A673 (cell line): ENCODE measurements at regions not wholly inside any gene's neighbourhood (a gene's known extent, or its start where the extent isn't known, plus 50 kb on each side); places are given as distances from the start of the nearest gene placed in this dataset.

Experiments
- BruUV-seq: library from RNA; stranded (reverse); fragments of 400-500 nt; replicated peaks from 2 replicates; lab custom pipeline; 2021; lab: Mats Ljungman, UMichigan
- CTCF ChIA-PET: fragments of 300-600 bp; sonication (Branson Sonifier 250); formaldehyde crosslinking; loops from one replicate; lab custom pipeline; 2022; ENCODE audit warnings: antibody characterized with exemption; lab: Charles Lee
- POLR2A ChIA-PET: fragments of 300-600 bp; sonication (Branson Sonifier 250); formaldehyde crosslinking; loops from one replicate; lab custom pipeline; 2022; ENCODE audit warnings: antibody characterized with exemption; ENCODE audit not compliant: low non-redundant PET; lab: Charles Lee
- DNase-seq: peaks from one replicate; pipeline ENCODE4 v3.0.0-alpha.2; 2015; ENCODE audit warnings: low spot score
- H3K27ac ChIP-seq: fragments of 200-600 bp; sonication (generic); 2 replicates; pipeline ENCODE4 v1.5.1; 2016; ENCODE audit warnings: mixed run types, low read depth, mild to moderate bottlenecking, mixed read lengths, antibody characterized with exemption, low read length; ENCODE audit not compliant: poor library complexity, severe bottlenecking
- H3K27me3 ChIP-seq: fragments of 200-600 bp; sonication (generic); replicated peaks from 2 replicates; pipeline ENCODE4 v1.6.1; 2017; ENCODE audit warnings: mixed run types, low read depth, mild to moderate bottlenecking, mixed read lengths, antibody characterized with exemption, low read length; ENCODE audit not compliant: insufficient read depth, poor library complexity
- H3K36me3 ChIP-seq: fragments of 200-600 bp; sonication (generic); 2 replicates; pipeline ENCODE4 v1.6.1; 2016; ENCODE audit warnings: mixed run types, mild to moderate bottlenecking, mixed read lengths, antibody characterized with exemption, low read length; ENCODE audit not compliant: insufficient read depth, poor library complexity, severe bottlenecking
- H3K4me1 ChIP-seq: fragments of 200-600 bp; sonication (generic); 2 replicates; pipeline ENCODE4 v1.6.1; 2017; ENCODE audit warnings: mixed run types, mild to moderate bottlenecking, mixed read lengths, antibody characterized with exemption, low read length; ENCODE audit not compliant: insufficient read depth, poor library complexity, severe bottlenecking
- H3K4me3 ChIP-seq: fragments of 200-600 bp; sonication (generic); 2 replicates; pipeline ENCODE4 v1.5.1; 2016; ENCODE audit warnings: low read depth, mixed run types, mild to moderate bottlenecking, mixed read lengths, low read length; ENCODE audit not compliant: poor library complexity, severe bottlenecking
- H3K9me3 ChIP-seq: fragments of 200-600 bp; sonication (generic); 2 replicates; pipeline ENCODE4 v1.6.1; 2016; ENCODE audit warnings: mixed run types, low read depth, mild to moderate bottlenecking, mixed read lengths, antibody characterized with exemption, low read length; ENCODE audit not compliant: poor library complexity, severe bottlenecking
- CTCF ChIP-seq: fragments of 300-800, 200-600 bp; sonication (generic); conservative IDR thresholded peaks from 2 replicates; pipeline ENCODE4 v1.5.1; 2017; ENCODE audit warnings: low read depth, mild to moderate bottlenecking, antibody characterized with exemption, low read length, moderate library complexity, mixed read lengths
- EZH2 ChIP-seq: fragments of 200-600 bp; sonication (generic); IDR thresholded peaks from 2 replicates; pipeline ENCODE4 v1.6.1; 2017; ENCODE audit warnings: borderline replicate concordance, low read depth, mild to moderate bottlenecking, mixed read lengths, antibody characterized with exemption, low read length; ENCODE audit not compliant: poor library complexity, severe bottlenecking
- intact Hi-C: fragments of 100-400 bp; cut with micrococcal nuclease; formaldehyde crosslinking; loops from one replicate; pipeline ENCODE4 v1.10.0; 2022; ENCODE audit not compliant: unreplicated experiment

- BruUV-seq = no TSS peak
- H3K36me3 ChIP-seq = no peaks in the 10 kb centered on the region
- no peak for DNase-seq
- TF ChIP-seq EZH2 = no peak
- TF ChIP-seq CTCF = no peak
- no peak overlapping the region for H3K27ac ChIP-seq
- H3K9me3 ChIP-seq = no peaks in the 10 kb centered on the region
- H3K4me1 ChIP-seq = no peaks in the 10 kb centered on the region
- intact Hi-C loops = no loop called here
- no peak overlapping the region for H3K4me3 ChIP-seq
- POLR2A ChIA-PET = no interaction called here
- H3K27me3 ChIP-seq = peaks cover 3% of the 10 kb centered on the region
- CTCF ChIA-PET = no interaction called here
Observed at GRCh38 chr1:34418166-34418565, 241.5 kb downstream of the C1orf94 start.

GRCh38 chr1:34419663-34420136 is 243.0 kb downstream of the C1orf94 start:
- no peak overlapping the region for H3K27ac ChIP-seq
- peak; percentile 60 for DNase-seq
- H3K4me1 ChIP-seq = no peaks in the 10 kb centered on the region
- no TSS peak for BruUV-seq
- ChIA-PET CTCF (no interaction called here), POLR2A (no interaction called here)
- peaks cover 3% of the 10 kb centered on the region for H3K27me3 ChIP-seq
- 0 out of 2 replicates have a peak, but pooled peaks have one; percentile 33 for TF ChIP-seq CTCF
- no peak for TF ChIP-seq EZH2
- H3K4me3 ChIP-seq = no peak overlapping the region
- H3K36me3 ChIP-seq = no peaks in the 10 kb centered on the region
- intact Hi-C loops = no loop called here
- H3K9me3 ChIP-seq = no peaks in the 10 kb centered on the region

- ChIA-PET POLR2A (no interaction called here), CTCF (no interaction called here)
- H3K4me3 ChIP-seq = no peak overlapping the region
- H3K4me1 ChIP-seq = no peaks in the 10 kb centered on the region
- no peak for TF ChIP-seq CTCF
- no peak for TF ChIP-seq EZH2
- BruUV-seq = no TSS peak
- no peak for DNase-seq
- H3K36me3 ChIP-seq = no peaks in the 10 kb centered on the region
- no peak overlapping the region for H3K27ac ChIP-seq
- H3K9me3 ChIP-seq = no peaks in the 10 kb centered on the region
- intact Hi-C loops = no loop called here
- no peaks in the 10 kb centered on the region for H3K27me3 ChIP-seq
Observed at GRCh38 chr1:34425046-34425445, 248.3 kb downstream of the C1orf94 start.
